Tibial artery (tissue), 4 donors: ENCODE measurements at regions not wholly inside any gene's neighbourhood (a gene's known extent, or its start where the extent isn't known, plus 50 kb on each side); places are given as distances from the start of the nearest gene placed in this dataset.
"Not testable (repeated sequence)": the region's sequence is repeated elsewhere in the genome, so short reads cannot be mapped to it uniquely, and the experiment has no call there.

Experiments
- DNase-seq, 2 donors: peaks; one replicate each; pipeline ENCODE4 v3.0.0-alpha.2; 2019
- H3K27ac ChIP-seq, 2 donors: fragments of 200-600 bp; sonication (generic) in 1 of 2; 1 replicate in 1 of 2; 2 replicates in 1 of 2; pipeline ENCODE4 v1.5.1; 2018 to 2019; ENCODE audit warnings: mild to moderate bottlenecking in 1 of 2
- H3K27me3 ChIP-seq, 2 donors: fragments of 200-600 bp; sonication (generic) in 1 of 2; one replicate each; pipeline versions ENCODE4 v1.5.1 to v1.6.0; 2016 to 2019
- H3K36me3 ChIP-seq, 3 donors: fragments of 200-600 bp; sonication (generic) in 2 of 3; one replicate each; pipeline ENCODE4 v1.5.1; 2016 to 2019; ENCODE audit warnings: mild to moderate bottlenecking in 2 of 3
- H3K4me1 ChIP-seq, 4 donors: fragments of 200-600 bp; sonication (generic) in 2 of 4; 1 replicate in 3 of 4; 2 replicates in 1 of 4; pipeline ENCODE4 v1.5.1; 2016 to 2019
- H3K4me3 ChIP-seq, 2 donors: fragments of 200-600 bp; sonication (generic) in 1 of 2; 1 replicate in 1 of 2; 2 replicates in 1 of 2; pipeline ENCODE4 v1.5.1; 2018 to 2019; ENCODE audit warnings: mild to moderate bottlenecking in 2 of 2
- H3K9me3 ChIP-seq, 3 donors: fragments of 200-600 bp; sonication (generic) in 1 of 3; one replicate each; pipeline ENCODE4 v1.5.1; 2016 to 2019
- CTCF ChIP-seq, 2 experiments: fragments of 200-600 bp in 1 of 2; fragments of 450-650 bp in 1 of 2; IDR thresholded peaks; one replicate each; pipeline ENCODE4 v1.5.1; 2017 to 2019; ENCODE audit warnings: antibody characterized with exemption in 2 of 2, mild to moderate bottlenecking in 1 of 2, moderate library complexity in 1 of 2
- intact Hi-C: fragments of 100-400 bp; cut with DNase I; formaldehyde crosslinking; loops from one replicate; pipeline ENCODE4 v1.15.0; 2023; ENCODE audit warnings: low total_unique reads

- H3K36me3 ChIP-seq = no peaks in the 10 kb centered on the region
- intact Hi-C loops = no loop called here
- TF ChIP-seq CTCF (IDR thresholded peaks at IDR 0.05) = no peak
Measured at GRCh38 chr2:167570370-167570769, 677.0 kb downstream of the STK39 start.

GRCh38 chr2:167563885-167564619 is 675.8 kb downstream of the XIRP2 start:
- H3K9me3 ChIP-seq, DNase-seq, H3K27me3 ChIP-seq, intact Hi-C loops, H3K4me1 ChIP-seq, H3K27ac ChIP-seq, H3K36me3 ChIP-seq, H3K4me3 ChIP-seq: not testable (repeated sequence)

More at GRCh38 chr2:167570370-167570769, 677.0 kb downstream of the STK39 start:
- H3K9me3 ChIP-seq = no peaks in the 10 kb centered on the region
- no peaks in the 10 kb centered on the region for H3K4me1 ChIP-seq
- H3K27me3 ChIP-seq = no peaks in the 10 kb centered on the region
- no peak overlapping the region for H3K4me3 ChIP-seq
- DNase-seq = no peak
- H3K27ac ChIP-seq = no peak overlapping the region

GRCh38 chr2:167558272-167558991 is 670.2 kb downstream of the XIRP2 start:
- DNase-seq, intact Hi-C loops, H3K36me3 ChIP-seq, H3K4me3 ChIP-seq, H3K4me1 ChIP-seq, H3K27me3 ChIP-seq, H3K9me3 ChIP-seq, H3K27ac ChIP-seq: not testable (repeated sequence)

- no peak overlapping the region for H3K27ac ChIP-seq
- H3K27me3 ChIP-seq = no peaks in the 10 kb centered on the region
- TF ChIP-seq CTCF (IDR thresholded peaks at IDR 0.05) = no peak
- no peak overlapping the region for H3K4me3 ChIP-seq
- H3K4me1 ChIP-seq = no peaks in the 10 kb centered on the region
- no peak for DNase-seq
- no peaks in the 10 kb centered on the region for H3K36me3 ChIP-seq
- intact Hi-C loops = no loop called here
- peaks cover 0 to 3% (median 0%) of the 10 kb centered on the region in 3 donors for H3K9me3 ChIP-seq
Measured at GRCh38 chr2:167555098-167555720, 666.9 kb downstream of the XIRP2 start.

- intact Hi-C loops = no loop called here
- Histone ChIP-seq H3K36me3 (no peaks in the 10 kb centered on the region), H3K9me3 (peaks cover 0 to 3% (median 0%) of the 10 kb centered on the region in 3 donors), H3K4me1 (no peaks in the 10 kb centered on the region), H3K27ac (no peak overlapping the region), H3K27me3 (no peaks in the 10 kb centered on the region), H3K4me3 (no peak overlapping the region)
- no peak for TF ChIP-seq CTCF (IDR thresholded peaks at IDR 0.05)
- no peak for DNase-seq
Measured at GRCh38 chr2:167553635-167554034, 665.4 kb downstream of the XIRP2 start.

GRCh38 chr2:167551416-167551815 is 663.1 kb downstream of the XIRP2 start:
- H3K4me3 ChIP-seq = no peak overlapping the region
- H3K27me3 ChIP-seq = no peaks in the 10 kb centered on the region
- no peak for DNase-seq
- no peaks in the 10 kb centered on the region for H3K9me3 ChIP-seq
- no peak for TF ChIP-seq CTCF (IDR thresholded peaks at IDR 0.05)
- no peaks in the 10 kb centered on the region for H3K4me1 ChIP-seq
- no peaks in the 10 kb centered on the region for H3K36me3 ChIP-seq
- H3K27ac ChIP-seq = no peak overlapping the region
- intact Hi-C loops = no loop called here
